H1 (cell line): ENCODE measurements at regions not wholly inside any gene's neighbourhood (a gene's known extent, or its start where the extent isn't known, plus 50 kb on each side); places are given as distances from the start of the nearest gene placed in this dataset.

Source experiments
- CTCF ChIP-seq, 3 experiments: IDR thresholded peaks; 1 replicate in 2 of 3; 2 replicates in 1 of 3; pipeline versions ENCODE4 v1.5.1 to v1.6.1; 2011; ENCODE audit warnings: low read length in 3 of 3, mild to moderate bottlenecking in 3 of 3, inconsistent platforms in 2 of 3, low read depth in 1 of 3, moderate library complexity in 1 of 3; ENCODE audit not compliant: insufficient read depth in 1 of 3; ENCODE audit errors: control extremely low read depth in 1 of 3
- EP300 ChIP-seq, 2 experiments: IDR thresholded peaks; 1 replicate in 1 of 2; 2 replicates in 1 of 2; pipeline ENCODE4 v1.6.1; 2011 to 2012; ENCODE audit warnings: low read depth in 2 of 2, low read length in 2 of 2, mild to moderate bottlenecking in 2 of 2, borderline replicate concordance in 1 of 2, inconsistent platforms in 1 of 2, moderate library complexity in 1 of 2
- FOSL1 ChIP-seq: IDR thresholded peaks from 2 replicates; pipeline ENCODE4 v1.6.1; 2011; ENCODE audit warnings: mild to moderate bottlenecking, low read depth, low read length, moderate library complexity; ENCODE audit not compliant: insufficient read depth
- GTF2F1 ChIP-seq: IDR thresholded peaks from 2 replicates; pipeline ENCODE4 v1.6.1; 2012; ENCODE audit warnings: low read depth, low read length, improper control_type of control experiment, borderline replicate concordance
- POLR2A ChIP-seq, 2 experiments: IDR thresholded peaks; 1 replicate in 1 of 2; 2 replicates in 1 of 2; pipeline ENCODE4 v1.6.1; 2011; ENCODE audit warnings: low read depth in 2 of 2, low read length in 2 of 2, mild to moderate bottlenecking in 2 of 2; ENCODE audit errors: control extremely low read depth in 1 of 2
- POLR2AphosphoS5 ChIP-seq: IDR thresholded peaks from 2 replicates; pipeline ENCODE4 v1.6.1; 2011; ENCODE audit warnings: low read depth, low read length
- USF2 ChIP-seq: IDR thresholded peaks from 2 replicates; pipeline ENCODE4 v1.6.1; 2011; ENCODE audit warnings: low read length, improper control_type of control experiment

DNA sequence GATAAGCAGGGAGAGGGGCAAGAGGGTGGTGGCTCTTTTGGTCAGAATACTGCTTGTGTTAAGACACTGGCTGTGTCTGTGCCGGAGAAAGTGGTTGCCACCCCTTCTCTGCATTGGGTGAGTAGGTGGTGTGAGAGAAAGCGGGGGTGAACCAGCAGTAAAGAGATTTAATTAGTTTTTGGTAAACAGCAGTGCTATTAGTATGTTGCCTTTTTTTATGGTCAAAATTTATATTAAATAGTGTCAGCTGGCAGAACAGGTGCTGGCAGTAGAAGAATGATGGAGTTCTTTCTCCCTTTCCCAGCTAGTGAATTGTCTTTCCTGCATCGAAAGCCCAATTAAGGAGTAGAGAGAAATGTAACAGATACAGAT is 181.6 kb downstream of the LARP7 start:
- no peak for TF ChIP-seq CTCF (IDR thresholded peaks at IDR 0.05; ENCODE audit: control extremely low read depth in 1 of 3, insufficient read depth in 1 of 3, low read depth in 1 of 3, low read length in 3 of 3)
- TF ChIP-seq POLR2A (IDR thresholded peaks at IDR 0.05; ENCODE audit: control extremely low read depth in 1 of 2, low read depth in 2 of 2, low read length in 2 of 2): no peak
- no peak for TF ChIP-seq GTF2F1
- no peak for TF ChIP-seq EP300 (IDR thresholded peaks at IDR 0.05; ENCODE audit: borderline replicate concordance in 1 of 2, low read depth in 2 of 2, low read length in 2 of 2)
- no peak for TF ChIP-seq POLR2AphosphoS5
- no peak for TF ChIP-seq FOSL1
- no peak for TF ChIP-seq USF2
